ENCODE measurements at regions not wholly inside any gene's neighbourhood (a gene's known extent, or its start where the extent isn't known, plus 50 kb on each side); places are given as distances from the start of the nearest gene placed in this dataset.
A peak's percentile ranks its signal among the peaks of the same experiment; 100 is the strongest.

DNA sequence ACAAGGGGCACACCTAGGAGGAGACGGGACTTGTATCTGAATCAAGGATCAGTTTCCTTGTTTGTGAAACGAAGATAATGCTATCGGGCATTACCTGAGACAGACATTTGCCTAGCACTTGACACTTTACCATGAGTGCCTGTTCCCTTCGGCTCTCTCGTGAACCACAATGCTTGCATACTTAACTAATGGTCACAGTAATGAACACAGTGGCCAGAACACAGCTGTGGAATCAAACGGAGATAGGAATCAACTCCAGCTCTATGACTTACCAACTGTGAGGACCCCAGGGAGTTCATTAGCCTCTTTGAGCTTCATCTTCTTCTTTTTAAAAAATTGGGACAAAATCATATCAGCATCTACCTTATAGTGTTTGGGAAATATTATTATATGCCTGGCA lies 207.8 kb downstream of the DRD1 start:
- H3K4me3 ChIP-seq (ENCODE audit: control insufficient read depth, low read depth, low read length): no peak overlapping the region
- TF ChIP-seq, protein P1, sequence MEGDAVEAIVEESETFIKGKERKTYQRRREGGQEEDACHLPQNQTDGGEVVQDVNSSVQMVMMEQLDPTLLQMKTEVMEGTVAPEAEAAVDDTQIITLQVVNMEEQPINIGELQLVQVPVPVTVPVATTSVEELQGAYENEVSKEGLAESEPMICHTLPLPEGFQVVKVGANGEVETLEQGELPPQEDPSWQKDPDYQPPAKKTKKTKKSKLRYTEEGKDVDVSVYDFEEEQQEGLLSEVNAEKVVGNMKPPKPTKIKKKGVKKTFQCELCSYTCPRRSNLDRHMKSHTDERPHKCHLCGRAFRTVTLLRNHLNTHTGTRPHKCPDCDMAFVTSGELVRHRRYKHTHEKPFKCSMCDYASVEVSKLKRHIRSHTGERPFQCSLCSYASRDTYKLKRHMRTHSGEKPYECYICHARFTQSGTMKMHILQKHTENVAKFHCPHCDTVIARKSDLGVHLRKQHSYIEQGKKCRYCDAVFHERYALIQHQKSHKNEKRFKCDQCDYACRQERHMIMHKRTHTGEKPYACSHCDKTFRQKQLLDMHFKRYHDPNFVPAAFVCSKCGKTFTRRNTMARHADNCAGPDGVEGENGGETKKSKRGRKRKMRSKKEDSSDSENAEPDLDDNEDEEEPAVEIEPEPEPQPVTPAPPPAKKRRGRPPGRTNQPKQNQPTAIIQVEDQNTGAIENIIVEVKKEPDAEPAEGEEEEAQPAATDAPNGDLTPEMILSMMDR (IDR thresholded peaks at IDR 0.05; ENCODE audit: control insufficient read depth, insufficient read depth, low read depth, low read length, missing control alignments): no peak
- no peak for DNase-seq (ENCODE audit: low read depth)

DNA sequence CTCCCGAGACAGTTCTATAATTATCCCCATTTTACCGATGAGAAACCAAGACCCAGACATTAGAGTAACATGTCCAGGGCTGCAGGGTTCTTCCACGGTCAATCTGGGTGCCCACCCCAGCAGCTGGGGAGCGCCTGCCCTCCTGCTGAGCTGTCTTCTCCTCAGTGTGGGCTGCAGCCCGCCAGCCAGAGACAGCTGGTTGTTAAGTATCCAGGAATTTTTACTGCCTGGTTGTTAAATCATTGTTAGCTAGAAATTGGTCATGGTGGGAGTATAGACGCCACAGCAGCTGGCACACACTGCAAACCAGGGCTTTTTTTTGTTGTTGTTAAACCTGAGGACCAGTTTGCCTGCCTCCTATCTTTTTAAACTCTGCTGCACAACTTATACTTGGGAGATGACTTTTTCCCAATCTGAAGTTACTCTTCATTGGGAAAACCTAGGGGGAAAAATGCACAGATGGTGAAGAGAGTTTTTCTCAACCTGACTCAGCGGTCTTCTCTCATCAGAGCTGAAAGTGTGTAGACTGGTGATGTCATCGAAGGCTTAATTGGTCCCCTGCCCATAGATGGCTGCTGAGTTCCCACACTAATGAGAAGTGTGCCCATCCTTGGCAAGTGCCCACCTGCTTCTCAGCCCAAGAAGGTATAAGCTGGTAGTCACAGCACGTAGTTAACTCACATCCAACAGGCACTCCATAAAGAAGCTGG lies 208.6 kb downstream of the DRD1 start:
- H3K4me3 ChIP-seq (ENCODE audit: control insufficient read depth, low read depth, low read length): no peak overlapping the region
- DNase-seq (ENCODE audit: low read depth): peak; percentile 68
- TF ChIP-seq, protein P1 (IDR thresholded peaks at IDR 0.05; ENCODE audit: control insufficient read depth, insufficient read depth, low read depth, low read length, missing control alignments): no peak

DNA sequence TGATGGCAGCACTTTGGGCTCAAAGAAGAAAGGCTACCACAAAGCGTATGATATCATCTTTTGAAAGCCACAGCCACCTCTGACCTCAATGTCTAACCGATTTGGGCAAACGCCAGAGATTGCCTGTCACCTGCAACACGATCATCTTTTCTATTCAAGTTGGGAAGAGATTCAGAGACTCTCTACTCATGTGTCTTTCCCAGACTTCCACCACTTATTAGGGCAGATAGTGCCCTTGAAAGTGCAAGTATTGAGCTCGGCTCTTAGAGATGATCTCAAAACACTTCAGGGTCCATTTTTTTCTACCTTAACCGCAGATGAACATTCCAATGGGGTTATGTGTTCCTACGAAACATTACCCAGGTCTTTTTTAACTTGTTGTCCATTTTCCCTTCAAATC lies 213.7 kb downstream of the DRD1 start:
- TF ChIP-seq, protein P1 (IDR thresholded peaks at IDR 0.05; ENCODE audit: control insufficient read depth, insufficient read depth, low read depth, low read length, missing control alignments): no peak
- DNase-seq (ENCODE audit: low read depth): no peak
- H3K4me3 ChIP-seq (ENCODE audit: control insufficient read depth, low read depth, low read length): no peak overlapping the region

DNA sequence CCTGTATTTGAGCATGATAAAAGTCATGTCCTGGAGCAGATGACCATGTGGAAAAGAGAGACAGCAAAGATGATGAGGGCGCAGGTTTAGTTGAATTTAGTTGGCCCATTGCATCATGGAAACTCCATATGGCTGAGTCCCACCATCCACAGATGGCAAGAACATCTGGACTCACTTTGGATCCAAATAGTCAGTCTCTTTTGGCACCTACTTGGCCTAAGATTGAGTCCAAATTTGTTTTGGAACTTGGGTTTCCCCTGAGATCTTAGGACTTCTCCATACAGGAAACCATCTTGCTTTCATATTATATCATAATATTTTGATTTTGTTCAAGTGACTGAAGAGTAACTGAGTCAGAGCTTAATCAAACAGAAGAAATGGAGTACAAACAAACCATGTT lies 217.5 kb downstream of the DRD1 start:
- no peak overlapping the region for H3K4me3 ChIP-seq (ENCODE audit: control insufficient read depth, low read depth, low read length)
- TF ChIP-seq, protein P1 (IDR thresholded peaks at IDR 0.05; ENCODE audit: control insufficient read depth, insufficient read depth, low read depth, low read length, missing control alignments): no peak
- DNase-seq (ENCODE audit: low read depth): no peak

DNA sequence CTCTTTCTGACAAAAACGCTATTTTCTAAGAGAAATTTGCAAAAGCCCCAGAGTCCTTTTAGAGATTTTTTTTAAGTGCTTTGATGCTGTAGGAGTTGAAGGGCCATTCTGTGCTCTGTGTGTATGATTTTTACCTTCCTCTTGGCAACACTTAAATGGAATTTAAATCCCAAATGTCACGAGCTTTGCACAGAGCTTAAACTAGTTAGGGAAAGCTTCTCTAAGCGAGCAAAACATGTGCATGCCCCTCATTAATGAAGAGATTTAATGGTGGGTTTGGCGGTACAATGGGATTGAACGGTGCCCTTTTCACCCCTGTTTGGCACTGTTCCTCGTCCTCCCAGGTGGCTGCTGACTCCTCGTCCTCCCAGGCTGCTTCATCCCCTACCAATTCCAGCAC lies 220.7 kb downstream of the DRD1 start:
- TF ChIP-seq, protein P1 (IDR thresholded peaks at IDR 0.05; ENCODE audit: control insufficient read depth, insufficient read depth, low read depth, low read length, missing control alignments): no peak
- DNase-seq (ENCODE audit: low read depth): no peak
- H3K4me3 ChIP-seq (ENCODE audit: control insufficient read depth, low read depth, low read length): no peak overlapping the region

DNA sequence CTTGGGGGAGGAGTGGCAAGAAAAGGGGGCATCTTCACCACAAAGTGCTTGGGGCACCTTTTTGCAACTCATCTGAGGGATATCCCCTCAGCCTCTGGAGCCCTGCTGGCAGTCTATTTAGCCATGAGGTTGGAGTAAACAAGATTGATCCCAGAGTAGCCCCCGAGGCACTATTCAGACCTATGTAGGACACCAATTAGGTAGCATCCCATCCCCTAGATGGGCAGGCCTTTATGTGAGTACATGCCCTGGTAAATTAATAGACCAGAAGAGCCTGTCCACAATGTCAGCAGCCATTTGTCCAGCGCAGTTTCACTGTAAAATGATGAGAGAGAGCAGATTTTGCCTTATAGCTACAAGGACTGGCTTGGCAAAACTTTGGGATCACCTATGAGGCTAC lies 221.4 kb downstream of the DRD1 start:
- DNase-seq (ENCODE audit: low read depth): no peak
- no peak overlapping the region for H3K4me3 ChIP-seq (ENCODE audit: control insufficient read depth, low read depth, low read length)
- TF ChIP-seq, protein P1 (IDR thresholded peaks at IDR 0.05; ENCODE audit: control insufficient read depth, insufficient read depth, low read depth, low read length, missing control alignments): no peak

All from AG09309 (cell line).